ENCODE measurements at regions not wholly inside any gene's neighbourhood (a gene's known extent, or its start where the extent isn't known, plus 50 kb on each side); places are given as distances from the start of the nearest gene placed in this dataset.
"Not testable (repeated sequence)": the region's sequence is repeated elsewhere in the genome, so short reads cannot be mapped to it uniquely, and the experiment has no call there.

DNA sequence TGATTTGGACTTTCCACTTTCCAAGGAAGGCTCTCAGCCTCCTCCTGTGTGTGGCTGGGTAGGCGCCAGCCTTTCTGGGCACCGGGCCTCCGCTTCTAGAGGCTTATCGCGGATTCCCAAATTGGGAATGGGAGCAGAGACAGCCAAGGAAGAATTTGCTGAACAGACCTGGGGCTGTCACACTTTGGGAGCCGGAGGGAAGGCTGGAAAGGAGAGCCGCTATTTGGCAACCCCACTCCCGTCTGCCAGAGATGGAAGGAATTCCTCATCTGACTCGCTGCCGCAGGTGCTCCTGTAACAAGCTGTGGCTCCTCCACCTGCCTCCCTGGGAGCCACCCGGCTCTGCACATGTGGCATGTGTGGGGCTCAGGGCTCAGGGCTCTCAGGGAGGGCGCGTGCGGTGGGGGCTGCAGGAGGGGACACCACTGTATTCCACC lies 50.8 kb upstream of the ECHDC3 start:
- DNase-seq, result no peak

DNA sequence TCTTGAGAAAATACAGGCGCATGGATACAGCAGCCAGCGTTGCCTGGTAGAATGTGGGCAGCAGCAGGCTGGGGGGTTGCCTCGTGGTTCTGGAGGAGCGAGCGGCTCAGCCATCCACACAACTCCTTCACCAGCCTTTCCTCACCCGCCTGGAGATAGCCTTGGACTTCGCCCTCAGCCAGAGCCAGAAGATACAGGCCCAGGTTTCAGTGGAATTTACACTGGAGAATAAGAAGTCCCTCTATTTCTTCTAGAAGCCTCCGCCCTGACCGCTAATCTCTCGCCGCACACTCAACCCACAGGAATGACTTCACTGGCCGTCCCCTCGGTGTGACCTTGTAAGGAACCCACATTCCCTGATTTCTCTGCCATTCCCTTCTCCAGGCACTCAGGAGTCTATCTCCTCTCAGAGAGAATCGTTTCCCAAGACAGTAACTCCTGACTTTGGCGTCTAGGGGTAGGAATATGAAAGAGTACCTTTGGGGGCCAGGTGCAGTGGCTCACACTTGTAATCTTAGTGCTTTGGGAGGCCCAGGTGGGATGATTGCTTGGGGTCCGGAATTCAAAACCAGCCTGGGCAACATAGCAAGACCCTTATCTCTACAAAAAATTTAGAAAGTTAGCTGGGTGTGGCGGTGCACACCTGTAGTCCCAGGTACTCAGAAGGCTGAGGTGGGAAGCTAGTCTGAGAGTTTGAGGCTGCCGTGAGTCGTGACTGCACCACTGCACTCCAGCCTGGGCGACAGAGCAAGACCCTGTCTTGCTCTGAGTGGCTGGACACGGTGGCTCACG lies 52.0 kb upstream of the ECHDC3 start:
- no peak for DNase-seq

DNA sequence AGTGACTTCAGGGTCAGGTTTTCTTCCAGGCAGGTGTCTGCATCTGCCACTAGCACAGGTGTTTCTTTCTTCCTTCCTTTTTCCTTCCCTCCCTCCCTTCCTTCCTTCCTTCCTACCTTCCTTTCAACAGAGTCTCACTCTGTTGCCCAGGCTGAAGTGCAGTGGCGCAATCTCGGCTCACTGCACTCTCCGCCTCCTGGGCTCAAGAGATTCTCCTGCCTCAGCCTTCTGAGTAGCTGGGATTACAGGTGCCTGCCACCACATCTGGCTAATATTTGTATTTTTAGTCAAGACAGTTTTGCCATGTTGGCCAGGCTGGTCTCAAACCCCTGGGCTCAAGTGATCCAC lies 53.8 kb upstream of the ECHDC3 start:
- DNase-seq, result not testable (repeated sequence)

DNA sequence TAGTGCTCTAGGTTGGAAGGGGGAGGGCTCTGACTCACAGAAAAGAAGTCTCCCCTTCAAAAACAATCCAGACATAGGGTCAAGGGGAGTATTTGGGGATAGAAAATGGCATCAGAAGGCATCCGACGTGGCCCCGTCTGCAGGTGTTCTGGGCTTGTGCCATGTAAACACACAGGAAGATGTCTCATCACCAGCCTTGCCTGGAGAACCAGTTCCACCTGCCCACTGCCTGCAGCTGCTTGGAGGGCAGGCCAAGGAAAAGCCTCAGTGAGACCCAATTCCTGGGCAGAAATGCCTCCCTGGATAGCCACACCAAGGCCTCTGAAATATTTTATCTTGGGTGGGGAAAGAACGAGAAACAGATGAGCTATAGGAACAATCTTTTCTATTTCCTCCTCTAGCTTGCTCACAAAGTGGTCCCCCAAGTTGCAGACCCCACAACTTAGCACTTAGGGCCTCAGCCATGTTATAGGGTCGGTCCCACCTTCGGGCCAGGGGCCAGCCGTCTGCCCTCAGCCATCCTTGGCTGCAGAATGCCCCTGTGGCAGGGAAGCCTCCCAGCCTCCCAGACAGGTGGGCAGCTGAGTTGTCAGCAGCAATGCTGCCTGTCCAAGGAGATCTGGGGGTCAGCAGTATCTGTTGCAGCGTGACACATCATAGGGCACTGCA lies 54.3 kb upstream of the ECHDC3 start:
- DNase-seq, result no peak

DNA sequence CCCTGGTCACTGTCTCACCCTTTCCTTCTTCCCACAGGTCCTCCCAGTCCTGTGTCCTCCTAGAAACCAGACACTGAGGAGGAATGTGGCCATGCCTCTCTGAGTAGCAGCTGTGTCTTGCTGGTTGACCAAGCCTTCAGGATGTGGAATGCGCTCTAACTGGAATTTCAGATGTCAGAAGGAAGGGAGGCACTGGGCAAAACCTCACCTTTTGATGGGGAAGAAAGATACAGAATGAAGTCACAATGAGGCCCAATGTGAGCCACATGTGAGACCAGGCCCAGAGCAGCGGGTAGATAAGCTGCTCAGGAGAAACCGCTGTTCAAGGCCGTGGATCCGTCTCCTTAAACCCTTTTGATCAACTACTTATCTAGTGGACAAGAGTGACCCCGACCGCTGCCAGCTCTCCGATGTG lies 54.8 kb upstream of the ECHDC3 start:
- DNase-seq, result peak; percentile 26

DNA sequence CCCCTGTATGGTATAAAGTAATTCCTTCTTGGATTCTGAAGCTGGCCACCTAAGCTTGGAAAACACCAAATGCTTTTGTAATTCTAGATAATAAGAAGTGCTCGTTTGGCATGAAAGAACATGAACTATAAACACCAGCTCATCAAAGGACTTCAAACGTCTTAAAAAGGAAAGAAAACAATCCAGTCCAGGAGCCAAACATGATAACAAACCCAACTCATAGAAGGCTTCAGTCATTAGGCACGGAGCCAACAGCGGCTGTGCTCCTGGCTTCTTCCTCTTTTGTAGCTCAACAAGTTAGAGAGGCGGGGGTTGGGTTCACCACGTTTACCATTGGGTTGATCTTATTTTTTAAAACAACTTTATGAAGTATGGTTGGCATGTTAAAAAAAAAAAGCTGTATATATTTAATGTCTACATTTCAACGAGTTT lies 56.4 kb upstream of the ECHDC3 start:
- peak; percentile 44 for DNase-seq

DNA sequence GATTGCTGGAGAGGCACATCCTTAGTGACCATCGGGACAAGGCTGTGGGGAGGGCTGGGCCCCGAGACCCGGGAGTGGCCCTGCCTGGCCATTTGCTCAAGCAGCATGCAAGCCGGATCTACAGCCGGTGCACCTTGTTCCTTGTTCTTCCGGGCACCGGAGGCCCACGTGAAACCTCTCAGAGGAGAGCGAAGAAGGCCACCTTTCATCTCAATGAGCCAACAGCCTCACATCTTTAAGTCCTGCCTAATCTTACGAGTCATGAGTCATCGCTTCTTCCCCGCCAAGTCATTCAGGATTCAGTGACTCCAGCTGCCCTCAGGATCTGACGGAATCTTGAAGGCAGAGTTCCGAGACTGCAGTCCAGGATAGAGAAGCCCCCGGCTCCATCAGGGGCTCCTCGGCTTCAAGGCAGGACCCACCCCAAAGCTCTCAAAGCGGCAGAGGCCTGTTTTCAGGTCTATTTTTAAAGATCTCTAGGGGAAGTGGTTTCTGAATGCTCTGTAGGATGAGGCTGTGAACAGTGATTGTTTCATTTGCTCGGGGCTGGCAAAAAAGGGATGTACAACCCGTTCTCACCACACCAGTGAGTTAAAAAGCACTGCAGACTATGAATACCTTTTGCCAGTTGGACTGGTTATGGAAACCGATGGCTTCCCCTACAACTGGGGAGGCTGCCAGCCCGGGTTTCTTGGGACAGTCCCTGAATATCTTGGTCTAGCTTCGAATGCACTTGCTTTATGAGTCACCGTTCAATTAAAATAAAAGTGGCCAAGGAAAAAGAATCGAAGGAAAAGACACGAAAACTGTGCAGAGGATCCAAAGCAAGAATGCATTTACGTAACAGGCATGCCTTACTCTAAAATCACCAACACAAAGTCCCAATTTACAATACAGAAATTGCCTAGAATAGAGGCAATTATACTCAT lies 57.2 kb upstream of the ECHDC3 start:
- no peak for DNase-seq

DNA sequence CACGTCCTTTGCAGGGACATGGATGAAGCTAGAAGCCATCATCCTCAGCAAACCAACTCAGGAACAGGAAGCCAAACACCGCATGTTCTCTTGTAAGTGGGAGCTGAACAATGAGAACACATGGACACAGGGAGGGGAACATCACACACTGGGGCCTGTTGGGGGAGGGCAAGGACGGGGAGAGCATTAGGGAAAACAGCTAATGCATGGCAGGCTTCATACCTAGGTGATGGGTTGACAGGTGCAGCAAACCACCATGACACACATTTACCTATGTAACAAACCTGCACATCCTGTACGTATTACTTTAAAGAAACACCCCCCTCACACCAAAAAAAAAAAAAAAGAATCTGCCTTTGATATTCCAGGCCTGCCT lies 57.9 kb upstream of the ECHDC3 start:
- DNase-seq, result not testable (repeated sequence)

DNA sequence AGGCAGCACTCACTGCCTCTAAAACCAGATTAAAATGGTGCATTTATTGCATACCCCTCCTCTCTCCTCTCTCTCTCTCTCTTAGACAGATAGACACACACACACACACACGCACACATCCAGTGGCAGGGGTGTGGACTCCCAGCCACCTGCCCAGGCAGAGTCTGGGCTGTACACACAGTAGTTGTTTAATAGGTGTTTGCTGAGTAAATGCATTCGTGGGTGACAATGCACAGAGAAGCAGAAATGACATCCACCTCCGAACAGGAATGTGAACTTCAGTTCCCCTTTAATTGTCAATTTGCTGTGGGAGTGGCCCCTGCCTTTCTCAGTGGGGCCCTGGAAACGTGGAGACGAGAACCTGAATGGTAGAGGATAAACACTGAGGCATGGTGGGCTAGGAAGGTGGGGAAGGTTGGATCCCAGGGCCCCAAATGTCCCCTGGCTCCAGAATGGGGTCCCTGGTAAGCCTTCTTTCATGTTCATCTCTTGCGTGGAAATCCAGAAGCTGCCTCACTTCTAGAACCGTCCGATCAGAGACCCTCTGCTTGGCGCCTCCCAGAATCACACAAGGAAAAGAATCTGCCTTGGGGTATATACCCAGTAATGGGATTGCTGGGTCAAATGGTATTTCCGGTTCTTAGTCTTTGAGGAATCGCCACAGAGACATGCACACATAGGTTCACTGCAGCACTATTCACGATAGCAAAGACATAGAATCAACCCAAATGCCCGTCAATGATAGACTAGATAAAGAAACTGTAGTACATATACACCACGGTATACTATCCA lies 58.5 kb upstream of the ECHDC3 start:
- DNase-seq, result no peak

DNA sequence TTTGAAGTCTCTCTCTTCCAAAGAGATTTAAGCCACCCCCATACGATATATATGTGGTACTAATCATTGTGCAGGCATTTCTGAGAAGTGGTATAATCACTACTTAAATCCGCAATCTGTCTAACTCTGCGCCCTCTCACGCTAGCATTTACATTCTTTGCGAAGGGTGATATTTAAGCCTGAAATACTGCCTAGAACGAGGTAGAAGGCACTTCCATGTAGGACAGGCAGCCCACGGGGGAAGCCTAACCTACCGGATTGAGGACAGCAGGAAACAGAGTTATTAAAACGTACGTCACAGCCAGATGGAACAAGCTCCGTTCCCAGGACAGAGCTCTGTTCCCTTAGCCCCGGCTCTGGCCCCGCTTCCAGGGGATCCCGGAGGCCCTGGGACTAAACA lies 59.3 kb upstream of the ECHDC3 start:
- DNase-seq, result no peak

DNA sequence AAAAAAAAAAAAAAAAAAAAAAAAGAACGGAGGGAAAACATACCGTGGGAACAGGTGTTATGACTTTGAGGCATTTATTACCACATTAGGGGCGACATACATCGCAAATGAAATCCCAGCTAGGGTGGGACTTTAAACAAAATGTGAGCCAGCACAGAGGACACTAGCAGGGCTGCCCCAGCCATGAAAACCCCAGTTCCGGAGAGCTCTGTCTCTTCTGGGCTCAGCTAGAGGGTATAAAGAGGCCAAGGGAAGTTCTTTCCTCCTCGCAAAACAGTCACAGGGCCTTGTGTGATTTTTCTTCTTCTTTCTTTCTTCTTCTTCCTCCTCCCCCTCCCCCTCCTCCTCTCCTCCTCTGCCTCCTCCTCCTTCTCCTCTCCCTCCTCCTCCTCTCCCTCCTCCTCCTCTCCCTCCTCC lies 59.9 kb upstream of the ECHDC3 start:
- DNase-seq, result no peak

DNA sequence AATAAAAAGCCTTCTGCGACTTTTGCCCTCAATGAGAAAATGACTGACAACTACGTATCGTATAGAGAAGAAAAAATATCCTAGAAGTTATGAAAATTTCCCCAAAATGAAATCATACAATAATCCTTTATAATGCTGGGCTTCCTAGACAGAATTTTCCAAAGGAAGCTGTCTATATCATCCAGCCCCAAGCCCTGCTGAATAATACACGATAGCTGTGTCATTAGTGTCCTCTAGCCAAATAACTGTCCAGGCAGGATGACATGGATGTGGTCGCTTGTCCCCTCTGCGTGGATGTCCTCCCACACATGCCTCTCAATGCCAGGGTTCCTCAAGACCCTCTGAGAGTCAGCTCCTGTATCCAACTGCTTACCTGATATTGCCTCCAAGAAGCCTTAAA lies 61.7 kb upstream of the ECHDC3 start:
- no peak for DNase-seq

DNA sequence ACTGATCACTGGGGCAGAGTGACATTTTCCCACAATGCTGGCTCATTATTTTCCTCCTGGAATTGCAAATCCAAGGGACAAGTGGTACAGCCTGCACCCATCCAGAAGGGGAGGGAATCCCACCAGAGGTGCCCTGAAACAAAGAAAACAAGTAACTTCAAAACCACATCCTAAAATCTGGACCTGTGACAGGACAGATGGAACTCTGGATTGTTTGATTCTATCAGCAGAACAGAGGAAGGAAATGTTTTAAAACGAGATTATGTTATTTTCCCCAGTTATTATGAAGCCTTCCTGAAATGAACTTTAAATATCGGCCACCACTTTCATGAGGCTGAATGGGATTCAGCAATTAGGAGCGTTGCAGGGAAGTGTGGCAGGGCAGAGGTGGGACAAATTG lies 62.2 kb upstream of the ECHDC3 start:
- no peak for DNase-seq

DNA sequence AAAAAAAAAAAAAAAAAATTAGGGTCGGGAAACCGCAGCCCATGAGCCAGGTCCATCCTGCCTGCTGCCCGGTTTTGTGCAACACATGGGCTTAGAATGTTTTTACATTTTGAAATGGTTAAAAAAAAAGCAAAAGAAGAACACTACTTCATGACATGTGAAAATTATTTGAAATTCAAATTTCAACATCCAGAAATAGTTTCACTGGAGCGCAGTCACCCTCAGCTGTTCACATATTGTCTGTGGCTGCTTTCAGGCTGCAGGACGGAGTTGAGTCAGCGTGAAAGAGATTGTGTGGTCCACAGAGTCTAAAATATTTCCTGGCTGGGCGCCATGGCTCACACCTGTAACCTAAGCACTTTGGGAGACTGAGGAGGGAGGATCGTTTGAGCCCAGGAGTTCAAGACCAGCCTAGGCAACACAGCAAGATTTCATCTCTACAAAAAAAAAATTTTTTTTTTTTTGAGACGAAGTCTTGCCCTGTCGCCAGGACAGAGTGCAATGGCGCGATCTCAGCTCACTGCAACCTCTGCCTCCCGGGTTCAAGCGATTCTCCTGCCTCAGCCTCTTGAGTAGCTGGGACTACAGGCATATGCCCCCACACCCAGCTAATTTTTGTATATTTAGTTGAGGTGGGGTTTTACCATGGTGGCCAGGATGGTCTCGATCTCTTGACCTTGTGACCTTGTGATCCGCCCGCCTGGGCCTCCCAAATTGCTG lies 63.9 kb upstream of the ECHDC3 start:
- DNase-seq, result no peak

DNA sequence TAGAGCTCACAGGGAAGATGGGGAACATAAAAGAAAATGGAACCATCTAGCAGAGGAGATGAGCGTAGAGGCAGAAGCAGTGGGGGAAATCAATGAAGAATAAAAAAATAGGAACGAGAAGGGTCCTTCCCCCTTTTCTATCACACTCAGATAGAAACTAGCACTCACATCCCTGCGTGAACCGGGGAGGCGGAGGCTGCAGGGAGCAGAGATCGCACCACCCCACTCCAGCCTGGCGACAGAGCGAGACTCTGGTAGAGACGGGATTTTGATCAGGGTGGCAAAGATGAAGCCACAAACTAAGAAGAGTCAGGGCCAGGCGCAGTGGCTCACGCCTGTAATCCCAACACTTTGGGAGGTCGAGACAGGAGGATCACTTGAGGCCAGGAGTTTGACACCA lies 64.7 kb upstream of the ECHDC3 start:
- DNase-seq, result no peak

DNA sequence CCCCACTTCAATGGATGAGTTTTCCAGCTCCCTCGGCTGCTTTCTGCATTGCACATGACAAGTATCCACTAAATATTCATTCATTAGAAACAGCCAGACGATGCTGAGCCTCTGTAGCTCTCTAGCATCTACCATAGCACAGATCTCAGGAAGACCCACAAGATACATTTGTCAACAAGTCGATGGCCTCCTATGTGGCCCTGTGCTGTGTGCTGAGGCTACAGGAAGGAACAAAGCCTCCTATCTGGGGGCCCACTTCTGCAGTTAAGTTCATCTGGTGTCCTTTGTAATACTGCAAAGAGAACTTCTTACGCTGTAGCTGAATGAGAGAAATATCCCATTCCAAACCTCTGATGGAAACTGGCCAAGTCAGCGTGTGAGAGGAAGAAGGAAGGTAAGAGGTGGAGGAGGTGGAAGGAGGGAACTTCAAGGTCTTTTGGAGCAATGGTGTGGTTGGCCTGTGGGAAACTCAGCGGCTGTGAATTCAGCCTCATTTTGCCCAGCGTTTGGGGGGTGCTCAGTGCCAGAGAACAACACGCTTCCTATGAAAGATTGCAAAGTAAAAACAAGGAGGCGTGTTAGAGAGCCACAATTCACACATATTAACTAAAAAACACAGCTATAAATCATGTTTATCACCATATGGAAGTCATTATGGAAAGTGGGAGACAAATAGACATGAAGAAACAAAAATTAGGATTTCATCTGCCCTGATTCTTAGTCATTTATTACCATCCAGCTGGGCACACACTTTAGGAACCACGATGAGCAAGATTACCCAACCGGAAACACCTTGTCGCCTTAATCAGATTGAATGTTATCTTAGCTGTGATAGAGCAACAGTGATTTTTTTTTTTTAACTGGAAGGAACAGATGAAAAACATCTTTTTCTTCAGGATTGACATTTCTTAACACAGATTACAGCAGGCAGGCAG lies 62.2 kb upstream of the USP6NL start:
- DNase-seq, result peak; percentile 30

DNA sequence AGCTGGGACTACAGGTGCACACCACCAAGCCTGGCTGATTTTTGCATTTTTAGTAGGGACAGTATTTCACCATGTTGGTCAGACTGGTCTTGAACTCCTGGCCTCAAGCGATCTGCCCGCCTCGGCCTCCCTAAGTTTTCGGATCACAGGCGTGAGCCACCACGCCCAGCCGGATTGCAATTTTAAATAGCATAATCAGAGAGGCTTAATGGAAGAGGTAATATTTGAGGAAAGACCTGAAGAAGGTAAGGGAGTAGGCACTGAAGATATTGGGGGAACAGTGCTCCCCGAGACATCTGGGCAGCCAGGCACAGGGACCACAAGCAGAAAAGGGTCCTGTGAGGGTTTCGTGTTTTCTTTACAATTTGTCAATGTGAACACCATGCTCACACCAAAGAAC lies 61.4 kb upstream of the USP6NL start:
- DNase-seq, result no peak

DNA sequence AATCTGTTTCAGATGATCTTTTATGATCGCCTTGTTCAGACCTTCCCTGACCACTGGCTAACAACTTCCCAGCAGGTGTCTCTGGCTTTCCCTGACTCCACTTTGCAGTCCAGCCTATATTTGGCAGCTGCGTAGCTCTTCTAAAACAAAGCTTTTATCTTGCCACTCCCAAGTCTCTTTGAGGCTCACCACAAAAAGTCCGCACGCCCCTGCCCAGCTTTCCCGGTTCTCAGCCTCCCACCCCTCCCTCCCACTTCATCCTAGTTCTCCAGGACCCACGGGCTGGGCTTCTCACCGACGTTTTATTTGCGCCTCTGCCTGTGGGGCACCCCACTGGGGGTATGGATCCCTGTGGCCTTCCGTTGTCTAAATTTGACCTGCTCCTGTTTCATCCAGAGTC lies 58.9 kb upstream of the USP6NL start:
- no peak for DNase-seq

DNA sequence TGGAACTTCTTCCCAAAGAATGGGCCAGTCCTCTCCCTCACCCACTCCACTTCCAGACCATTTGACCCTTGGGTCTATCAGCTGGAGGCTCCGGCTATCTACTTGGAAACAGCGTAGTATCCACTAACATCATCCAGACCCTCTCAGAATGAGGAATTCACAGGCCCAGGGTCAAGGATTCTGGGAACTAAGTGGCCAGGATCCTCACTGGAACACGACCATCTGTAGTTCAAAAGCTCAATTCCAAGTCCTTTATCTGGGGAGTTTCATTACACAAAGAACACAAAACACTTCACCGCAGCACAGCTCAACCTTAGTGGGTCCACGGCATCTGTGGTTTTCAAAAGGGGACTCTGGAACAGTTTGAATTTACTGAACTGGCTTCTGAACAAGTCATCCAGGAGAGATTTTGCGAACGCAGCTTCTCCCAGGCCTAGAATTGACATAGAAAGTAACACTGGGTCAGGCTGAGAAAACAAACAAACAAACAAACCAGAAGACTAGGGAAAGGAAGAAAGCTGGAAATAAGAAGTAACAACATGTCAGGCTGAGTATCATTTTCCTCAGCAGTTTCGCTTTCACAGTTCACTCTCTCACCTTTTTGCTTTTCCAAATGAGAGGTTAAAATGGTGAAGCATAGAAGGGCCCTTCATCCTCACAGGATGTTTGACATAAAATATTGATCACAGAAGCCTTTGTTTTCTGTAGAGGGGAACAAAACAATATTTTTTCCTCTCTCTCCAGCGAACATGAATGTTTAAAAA lies 57.6 kb upstream of the USP6NL start:
- DNase-seq, result no peak

DNA sequence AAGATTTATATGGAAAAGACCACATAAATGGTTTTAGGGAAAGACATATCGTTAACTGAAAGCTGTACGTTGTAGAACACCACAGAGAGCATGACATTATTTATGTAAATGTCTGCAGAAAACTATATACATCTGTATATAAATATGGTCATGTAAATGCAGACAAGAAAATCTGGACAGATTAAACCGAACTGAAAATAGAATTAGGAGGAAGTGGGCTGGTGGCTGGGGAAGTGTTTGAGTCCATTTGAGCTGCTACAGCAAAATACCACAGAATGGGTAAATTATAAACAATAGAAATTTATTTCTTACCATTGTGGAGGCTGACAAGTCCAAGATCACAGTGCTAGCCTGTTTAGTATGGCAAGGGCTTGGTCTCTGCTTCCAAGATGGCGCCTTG lies 56.3 kb upstream of the USP6NL start:
- DNase-seq, result no peak

All from eye (tissue), 1 donor.